Activated CD8-positive, alpha-beta memory T cell treated with anti-CD3 and anti-CD28 coated beads for 48 hours (primary cell): ENCODE measurements at regions not wholly inside any gene's neighbourhood (a gene's known extent, or its start where the extent isn't known, plus 50 kb on each side); places are given as distances from the start of the nearest gene placed in this dataset.

Experiments used
- DNase-seq, 3 experiments: peaks; one replicate each; pipeline ENCODE4 v3.0.0-alpha.2; 2020; ENCODE audit warnings: low read depth in 2 of 3, low spot score in 2 of 3

- DNase-seq, result no peak
Observed at GRCh38 chr3:194987571-194988494, 283.1 kb downstream of the XXYLT1 start.

GRCh38 chr3:194988495-194989165 is 282.3 kb downstream of the XXYLT1 start:
- no peak for DNase-seq

DNA sequence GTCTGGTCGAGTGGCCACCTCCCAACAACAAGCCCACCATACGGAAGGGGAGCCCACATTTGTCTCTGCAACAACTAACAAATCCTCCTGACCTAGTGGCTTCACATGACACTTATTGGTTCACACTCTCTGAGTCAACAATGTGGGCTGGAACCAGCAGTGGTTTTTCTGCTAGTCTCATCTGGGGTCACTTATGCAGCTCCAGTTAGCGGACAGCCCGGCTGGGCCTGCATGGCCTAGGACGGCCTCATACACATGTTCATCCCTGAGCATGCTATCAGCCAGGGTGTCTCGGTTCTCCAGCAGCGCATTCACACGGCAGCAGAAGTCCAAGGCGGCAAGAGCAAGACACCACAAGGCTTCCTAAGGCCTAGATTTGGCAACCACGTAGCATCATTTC is 281.7 kb downstream of the XXYLT1 start:
- no peak for DNase-seq

DNA sequence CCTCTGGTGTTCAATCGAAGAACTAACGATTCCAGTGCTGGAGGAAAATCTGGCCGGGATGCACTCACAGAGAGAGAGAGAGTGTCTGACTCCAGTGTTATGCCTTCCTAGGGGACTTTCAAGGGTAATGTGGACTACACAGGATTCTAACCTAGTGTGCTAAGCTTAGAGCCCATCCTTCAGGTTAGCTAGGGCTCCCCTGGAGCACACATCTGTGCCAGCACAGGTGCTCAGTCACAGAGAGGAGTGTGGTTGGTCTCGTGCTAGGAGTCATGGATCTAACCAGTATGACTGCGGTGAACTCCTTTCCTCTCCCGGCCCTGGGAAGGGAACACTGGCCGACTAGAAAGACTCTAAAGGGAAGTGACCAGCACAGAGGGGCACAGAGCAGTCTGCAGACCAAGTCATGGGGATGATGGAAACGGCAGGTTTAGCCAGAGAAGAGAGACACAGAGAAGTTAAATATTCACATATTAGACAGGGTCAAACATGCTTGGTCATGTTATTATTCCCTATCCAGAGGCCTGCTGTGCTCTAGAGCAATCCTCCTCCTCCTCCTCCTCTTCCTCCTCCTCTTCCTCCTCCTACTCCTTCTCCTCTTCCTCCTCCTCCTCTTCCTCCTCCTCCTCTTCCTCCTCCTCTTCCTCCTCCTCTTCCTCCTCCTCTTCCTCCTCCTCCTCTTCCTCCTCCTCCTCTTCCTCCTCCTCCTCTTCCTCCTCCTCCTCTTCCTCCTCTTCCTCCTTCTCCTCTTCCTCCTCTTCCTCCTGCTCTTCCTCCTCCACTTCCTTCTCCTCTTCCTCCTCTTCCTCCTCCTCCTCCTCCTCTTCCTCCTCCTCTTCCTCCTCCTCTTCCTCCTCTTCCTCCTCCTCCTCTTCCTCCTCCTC is 280.3 kb downstream of the XXYLT1 start:
- DNase-seq, result no peak

- no peak for DNase-seq
Observed at GRCh38 chr3:194991338-194991654, 279.7 kb downstream of the XXYLT1 start.

GRCh38 chr3:194993896-194994295 is 277.1 kb downstream of the XXYLT1 start:
- no peak for DNase-seq

GRCh38 chr3:194994551-194994981 is 276.4 kb downstream of the XXYLT1 start:
- no peak for DNase-seq

DNA sequence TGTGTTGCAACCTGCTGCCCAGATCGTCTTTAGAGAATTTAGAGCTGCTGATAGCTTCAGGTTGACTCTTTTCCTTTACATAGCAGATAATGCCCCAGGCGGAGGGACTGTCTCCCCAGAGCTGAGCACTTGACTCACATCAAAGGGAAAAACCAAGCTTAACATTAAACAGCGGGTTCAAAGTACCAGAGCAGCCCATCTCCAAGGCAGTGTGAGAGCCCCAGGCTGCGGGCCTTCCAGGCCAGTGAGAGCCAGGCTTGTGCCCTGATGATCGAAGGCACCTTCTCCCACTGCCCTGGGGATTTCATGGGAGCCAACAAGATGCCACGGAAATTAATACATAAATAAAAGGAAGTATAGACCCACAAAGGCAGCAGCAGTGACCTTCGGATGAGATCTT is 275.6 kb downstream of the XXYLT1 start:
- DNase-seq, result no peak

GRCh38 chr3:194995922-194996321 is 275.0 kb downstream of the XXYLT1 start:
- no peak for DNase-seq

GRCh38 chr3:194996746-194997145 is 274.2 kb downstream of the XXYLT1 start:
- DNase-seq, result no peak

DNA sequence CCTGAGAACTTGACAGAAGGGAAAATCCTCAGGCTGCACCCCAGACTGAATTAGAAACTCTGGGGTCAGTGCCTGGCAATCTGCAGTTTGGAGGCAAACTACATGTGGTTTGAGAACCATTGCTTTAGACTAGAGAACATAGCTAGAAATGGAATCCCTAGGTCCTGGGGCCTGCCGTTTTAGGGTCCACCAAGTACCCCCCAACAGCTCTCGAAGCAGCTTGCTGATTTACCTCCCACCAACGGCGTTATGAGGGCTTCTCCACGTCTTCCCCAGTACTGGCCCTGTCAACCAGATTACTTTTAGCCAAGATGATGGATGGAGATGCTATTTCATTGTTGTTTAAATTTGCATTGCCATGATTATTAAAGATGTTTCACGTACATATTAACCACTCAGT is 272.5 kb downstream of the XXYLT1 start:
- no peak for DNase-seq

DNA sequence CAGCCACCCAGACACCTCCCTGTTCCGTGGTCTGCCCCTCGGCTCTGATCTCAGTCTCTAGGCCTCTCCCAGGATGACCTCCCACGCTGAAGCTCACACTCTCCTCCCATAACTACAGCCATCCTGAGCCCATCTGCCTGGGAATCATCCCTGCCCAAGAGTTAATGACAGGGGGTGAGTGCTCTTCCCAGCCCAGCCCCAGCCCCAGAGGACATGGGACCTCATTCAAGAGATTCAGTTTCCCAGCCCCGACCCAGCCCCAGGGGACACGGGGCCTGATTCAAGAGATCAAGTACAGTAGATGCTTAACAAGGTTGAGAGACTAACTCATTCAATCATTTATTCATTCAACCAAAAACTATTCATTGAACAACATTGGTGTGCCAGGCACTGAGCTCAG is 272.0 kb downstream of the XXYLT1 start:
- no peak for DNase-seq

DNA sequence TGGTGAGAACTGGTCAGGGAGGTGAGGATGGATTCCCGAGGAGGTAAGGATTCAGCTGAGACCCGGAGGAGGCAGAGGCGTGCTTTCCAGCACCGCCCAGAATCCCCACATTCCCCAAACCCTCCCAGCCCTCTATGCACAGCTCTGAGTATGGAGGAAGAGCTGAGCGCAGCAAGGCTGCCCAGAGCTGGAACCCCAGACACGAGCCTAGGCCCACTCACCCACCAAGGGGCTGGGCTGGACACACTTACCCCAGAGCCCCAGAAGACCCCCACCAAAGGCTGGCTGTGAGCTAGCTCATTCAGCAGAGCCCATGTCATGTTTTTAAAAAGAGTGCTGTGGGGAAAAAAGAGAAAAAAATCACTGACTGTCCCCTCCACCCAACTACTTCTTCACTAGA is 271.5 kb downstream of the XXYLT1 start:
- no peak for DNase-seq

- DNase-seq, result no peak
Observed at GRCh38 chr3:195001261-195001660, 269.7 kb downstream of the XXYLT1 start.

DNA sequence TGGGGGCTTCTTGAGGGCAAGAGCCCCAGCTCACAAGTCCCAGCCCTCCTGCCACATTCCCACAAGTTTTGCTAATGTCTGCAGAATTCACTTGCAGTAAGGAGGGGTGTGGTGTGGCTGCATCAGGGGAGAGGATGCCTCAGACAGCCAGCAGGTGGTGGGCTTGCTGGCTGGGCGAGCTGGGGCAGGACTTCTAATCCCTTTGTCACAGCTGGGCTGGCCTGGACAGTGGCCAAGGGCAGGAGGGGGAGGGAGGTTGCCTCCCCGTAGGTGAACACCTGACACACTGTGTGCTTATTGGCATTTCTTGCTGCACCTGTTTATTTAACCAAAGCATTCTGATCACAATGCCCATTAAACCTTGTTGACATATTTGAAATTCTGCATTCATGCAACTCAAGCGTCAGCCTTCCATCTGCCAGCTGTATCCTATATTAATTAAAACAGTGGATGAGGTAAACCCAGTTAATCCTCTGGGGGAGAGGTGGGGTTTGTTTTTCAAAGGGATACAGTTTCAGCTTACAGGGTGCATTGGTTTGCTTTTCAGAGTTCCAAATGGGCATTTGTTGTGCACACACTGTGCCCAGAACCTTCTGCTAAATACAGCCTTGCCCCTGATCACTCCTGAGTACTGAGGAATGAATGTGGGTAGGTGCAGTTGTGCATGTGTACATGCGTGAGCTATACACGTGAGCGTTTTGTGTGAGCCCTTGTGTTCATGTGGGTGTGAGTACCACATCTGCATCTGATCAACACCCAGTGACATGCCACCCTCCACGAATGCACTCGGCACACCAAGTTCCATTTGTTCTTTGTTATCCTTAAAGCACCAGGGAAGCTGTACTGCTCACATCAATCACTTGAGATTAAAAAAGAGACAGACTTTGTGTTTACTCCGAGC is 268.7 kb downstream of the XXYLT1 start:
- no peak for DNase-seq

- DNase-seq, result no peak
Observed at GRCh38 chr3:195003006-195003892, 267.7 kb downstream of the XXYLT1 start.

GRCh38 chr3:195003893-195004289 is 267.1 kb downstream of the XXYLT1 start:
- DNase-seq, result no peak

DNA sequence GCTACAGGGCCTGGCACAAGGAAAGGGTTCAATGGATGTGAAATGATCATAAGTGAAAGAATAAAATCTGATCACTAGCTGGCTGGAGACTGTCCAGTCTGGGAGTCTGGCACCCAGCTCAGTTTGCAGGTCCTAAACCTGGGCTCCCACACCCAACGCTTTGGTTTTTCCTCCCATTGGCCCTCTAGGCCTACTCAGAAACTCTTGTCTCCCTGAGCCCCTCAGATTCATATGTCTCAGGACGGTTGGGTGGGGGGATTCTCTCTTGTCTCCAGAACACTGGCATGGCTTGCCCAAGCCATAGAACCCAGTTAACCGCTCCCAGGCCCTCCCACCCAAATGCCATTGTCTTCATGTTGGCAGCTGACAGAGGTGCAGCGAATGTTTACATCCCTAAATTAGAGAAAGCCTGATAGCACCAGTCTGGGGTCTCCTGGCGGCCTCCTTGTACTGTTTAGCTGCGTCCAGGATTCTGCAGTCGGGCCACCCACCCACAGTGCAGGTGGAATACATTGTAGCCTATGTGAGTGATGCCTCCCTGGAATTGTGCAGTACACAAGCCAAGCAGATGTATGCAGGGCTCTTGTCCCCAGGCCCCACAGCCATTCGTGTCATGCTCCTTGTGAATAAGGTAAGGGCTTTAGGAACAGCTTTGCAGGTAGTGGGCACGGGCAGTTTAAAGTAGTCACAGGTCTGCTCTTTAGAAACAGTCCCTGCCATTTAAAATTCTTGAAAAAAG is 266.3 kb downstream of the XXYLT1 start:
- no peak for DNase-seq

DNA sequence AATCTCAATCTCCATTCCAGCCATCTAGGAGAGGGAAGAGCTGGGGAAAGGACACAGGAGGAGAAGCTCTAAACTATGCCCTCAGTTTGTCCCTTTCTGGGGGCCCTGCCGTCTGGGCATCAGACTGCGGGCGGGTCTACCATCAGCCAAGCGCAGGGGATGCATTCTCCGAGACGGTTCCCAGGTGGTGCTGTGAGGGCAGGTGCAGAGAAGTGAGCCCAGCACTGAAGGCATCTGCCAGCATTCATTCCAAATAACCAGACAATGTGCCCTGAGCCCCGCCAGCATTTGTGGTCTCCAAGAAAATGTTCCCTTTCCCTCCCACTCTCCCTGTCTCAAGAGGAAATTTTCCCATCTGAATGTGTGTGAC is 265.7 kb downstream of the XXYLT1 start:
- no peak for DNase-seq
